Brain microvascular endothelial cell (primary cell): ENCODE measurements at regions not wholly inside any gene's neighbourhood (a gene's known extent, or its start where the extent isn't known, plus 50 kb on each side); places are given as distances from the start of the nearest gene placed in this dataset.

ENCODE experiments used
- DNase-seq: peaks from one replicate; pipeline ENCODE4 v3.0.0-alpha.2; 2020
- H3K27ac ChIP-seq: fragments of 250-450 bp; sonication (Bioruptor Pico); 2 replicates; pipeline ENCODE4 v1.5.1; 2020; ENCODE audit warnings: mild to moderate bottlenecking, moderate library complexity
- H3K27me3 ChIP-seq: fragments of 250-450 bp; sonication (Bioruptor Pico); replicated peaks from 2 replicates; pipeline ENCODE4 v1.5.1; 2020; ENCODE audit warnings: mild to moderate bottlenecking
- H3K36me3 ChIP-seq: fragments of 250-450 bp; sonication (Bioruptor Pico); replicated peaks from 2 replicates; pipeline ENCODE4 v1.5.1; 2020; ENCODE audit warnings: mild to moderate bottlenecking
- H3K4me3 ChIP-seq: 2 replicates; pipeline ENCODE4 v1.5.1; 2011; ENCODE audit warnings: low read depth, mild to moderate bottlenecking, control low read depth, low read length, moderate library complexity
- CTCF ChIP-seq: IDR thresholded peaks from 2 replicates; pipeline ENCODE4 v1.5.1; 2011; ENCODE audit warnings: low read depth, mild to moderate bottlenecking, moderate library complexity, low read length, control low read depth, inconsistent platforms; ENCODE audit errors: missing control alignments
- in situ Hi-C: cut with HindIII; loops from 2 replicates; pipeline ENCODE4 v1.10.0; 2017; ENCODE audit warnings: low sequenced_read_pairs, low pct_ligation_motif_present

- in situ Hi-C loops, result no loop called here
- TF ChIP-seq CTCF, result no peak
- H3K36me3 ChIP-seq, result no peaks in the 10 kb centered on the region
- no peak for DNase-seq
- no peak overlapping the region for H3K27ac ChIP-seq
- no peak overlapping the region for H3K4me3 ChIP-seq
- no peaks in the 10 kb centered on the region for H3K27me3 ChIP-seq
Observed at GRCh38 chrX:9285342-9285771, 179.5 kb upstream of the TBL1X start.

- no peak for TF ChIP-seq CTCF
- DNase-seq, result no peak
- in situ Hi-C loops, result no loop called here
- no peaks in the 10 kb centered on the region for H3K36me3 ChIP-seq
- no peak overlapping the region for H3K27ac ChIP-seq
- H3K27me3 ChIP-seq, result no peaks in the 10 kb centered on the region
- H3K4me3 ChIP-seq, result no peak overlapping the region
Observed at GRCh38 chrX:9286234-9286633, 178.6 kb upstream of the TBL1X start.

- Histone ChIP-seq H3K27me3 (no peaks in the 10 kb centered on the region), H3K4me3 (peak overlapping the region; percentile 9), H3K36me3 (no peaks in the 10 kb centered on the region), H3K27ac (no peak overlapping the region)
- TF ChIP-seq CTCF, result no peak
- DNase-seq, result no peak
- in situ Hi-C loops, result no loop called here
Observed at GRCh38 chrX:9291629-9292028, 173.2 kb upstream of the TBL1X start.

GRCh38 chrX:9293051-9293496, 171.8 kb upstream of the TBL1X start:
- no peak for TF ChIP-seq CTCF
- Histone ChIP-seq H3K4me3 (no peak overlapping the region), H3K36me3 (no peaks in the 10 kb centered on the region), H3K27me3 (no peaks in the 10 kb centered on the region), H3K27ac (no peak overlapping the region)
- DNase-seq, result no peak
- in situ Hi-C loops, result no loop called here

GRCh38 chrX:9293903-9294302, 171.0 kb upstream of the TBL1X start:
- Histone ChIP-seq H3K4me3 (no peak overlapping the region), H3K27me3 (no peaks in the 10 kb centered on the region), H3K27ac (no peak overlapping the region), H3K36me3 (no peaks in the 10 kb centered on the region)
- TF ChIP-seq CTCF, result no peak
- no peak for DNase-seq
- in situ Hi-C loops, result no loop called here

GRCh38 chrX:9295551-9295950, 169.3 kb upstream of the TBL1X start:
- Histone ChIP-seq H3K27ac (no peak overlapping the region), H3K27me3 (no peaks in the 10 kb centered on the region), H3K36me3 (no peaks in the 10 kb centered on the region), H3K4me3 (no peak overlapping the region)
- TF ChIP-seq CTCF, result no peak
- DNase-seq, result no peak
- in situ Hi-C loops, result no loop called here
